ENCODE measurements at regions not wholly inside any gene's neighbourhood (a gene's known extent, or its start where the extent isn't known, plus 50 kb on each side); places are given as distances from the start of the nearest gene placed in this dataset.
"Not testable (repeated sequence)": the region's sequence is repeated elsewhere in the genome, so short reads cannot be mapped to it uniquely, and the experiment has no call there.

GRCh38 chr3:195969838-195970776 lies 61.8 kb upstream of the TNK2 start:
- H3K9me3 ChIP-seq (replicated peaks; ENCODE audit: low read length); H3K4me2 ChIP-seq (ENCODE audit: low read length); H3K9ac ChIP-seq (ENCODE audit: low read depth, low read length); H3K4me1 ChIP-seq (ENCODE audit: control insufficient read depth, insufficient read depth, low read length); H3K4me3 ChIP-seq (ENCODE audit: low read length); H3K27me3 ChIP-seq (ENCODE audit: control insufficient read depth, insufficient read depth, low read length): not testable (repeated sequence)
- peaks cover 32% of the 10 kb centered on the region for H3K36me3 ChIP-seq (ENCODE audit: insufficient read depth, low read length)

DNA sequence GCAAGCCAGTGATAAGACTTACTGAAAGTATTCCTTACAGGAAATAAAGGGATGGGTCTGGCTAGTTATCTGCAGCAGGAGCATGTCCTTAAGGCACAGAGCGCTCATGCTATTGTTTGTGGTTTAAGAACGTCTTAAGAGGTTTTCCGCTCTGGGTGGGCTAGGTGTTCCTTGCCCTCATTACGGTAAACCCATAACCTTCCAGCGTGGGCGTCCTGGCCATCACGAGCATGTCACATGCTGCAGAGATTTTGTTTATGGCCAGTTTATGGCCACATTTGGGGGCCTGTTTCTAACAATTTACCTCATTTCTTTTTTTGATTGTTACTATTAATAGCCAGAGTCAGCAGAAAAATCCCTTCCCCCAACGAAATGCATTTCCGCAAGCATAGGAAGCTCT lies 61.0 kb upstream of the TNK2 start:
- not testable (repeated sequence) for H3K4me3 ChIP-seq (ENCODE audit: low read length); H3K9me3 ChIP-seq (replicated peaks; ENCODE audit: low read length); H3K9ac ChIP-seq (ENCODE audit: low read depth, low read length); H3K27me3 ChIP-seq (ENCODE audit: control insufficient read depth, insufficient read depth, low read length); H3K4me1 ChIP-seq (ENCODE audit: control insufficient read depth, insufficient read depth, low read length); H3K4me2 ChIP-seq (ENCODE audit: low read length)
- peaks cover 35% of the 10 kb centered on the region for H3K36me3 ChIP-seq (ENCODE audit: insufficient read depth, low read length)

DNA sequence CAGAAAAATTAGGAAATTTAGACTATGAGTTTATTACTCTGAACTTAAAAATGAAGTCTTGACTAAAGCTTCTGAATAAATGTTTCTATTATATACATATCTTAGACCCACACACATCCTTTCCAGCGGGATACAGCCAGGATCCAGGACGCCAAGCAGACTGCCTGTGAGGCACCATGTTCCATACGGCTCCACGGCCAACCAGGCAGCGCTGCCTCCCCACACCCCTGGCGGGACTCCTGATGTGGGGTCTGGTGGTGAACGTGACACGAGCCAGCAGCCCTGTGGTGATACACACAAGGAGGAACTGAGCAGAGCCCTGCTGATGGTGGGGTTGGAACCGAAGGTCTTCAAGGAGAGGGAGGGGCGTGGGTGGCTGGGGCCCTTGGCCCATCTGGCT lies 59.8 kb upstream of the TNK2 start:
- not testable (repeated sequence) for H3K9me3 ChIP-seq (replicated peaks; ENCODE audit: low read length); H3K4me2 ChIP-seq (ENCODE audit: low read length); H3K27me3 ChIP-seq (ENCODE audit: control insufficient read depth, insufficient read depth, low read length); H3K4me1 ChIP-seq (ENCODE audit: control insufficient read depth, insufficient read depth, low read length); H3K9ac ChIP-seq (ENCODE audit: low read depth, low read length); H3K4me3 ChIP-seq (ENCODE audit: low read length)
- peaks cover 29% of the 10 kb centered on the region for H3K36me3 ChIP-seq (ENCODE audit: insufficient read depth, low read length)

GRCh38 chr3:195967387-195967720 lies 59.0 kb upstream of the TNK2 start:
- peaks cover 33% of the 10 kb centered on the region for H3K36me3 ChIP-seq (ENCODE audit: insufficient read depth, low read length)
- not testable (repeated sequence) for H3K4me1 ChIP-seq (ENCODE audit: control insufficient read depth, insufficient read depth, low read length); H3K9me3 ChIP-seq (replicated peaks; ENCODE audit: low read length); H3K4me2 ChIP-seq (ENCODE audit: low read length); H3K27me3 ChIP-seq (ENCODE audit: control insufficient read depth, insufficient read depth, low read length); H3K9ac ChIP-seq (ENCODE audit: low read depth, low read length); H3K4me3 ChIP-seq (ENCODE audit: low read length)

- peaks cover 33% of the 10 kb centered on the region for H3K36me3 ChIP-seq (ENCODE audit: insufficient read depth, low read length)
- not testable (repeated sequence) for H3K4me2 ChIP-seq (ENCODE audit: low read length); H3K4me1 ChIP-seq (ENCODE audit: control insufficient read depth, insufficient read depth, low read length); H3K4me3 ChIP-seq (ENCODE audit: low read length); H3K9me3 ChIP-seq (replicated peaks; ENCODE audit: low read length); H3K9ac ChIP-seq (ENCODE audit: low read depth, low read length); H3K27me3 ChIP-seq (ENCODE audit: control insufficient read depth, insufficient read depth, low read length)
These were observed 58.4 kb upstream of the TNK2 start for GRCh38 chr3:195966563-195967386.

- H3K4me1 ChIP-seq (ENCODE audit: control insufficient read depth, insufficient read depth, low read length); H3K9ac ChIP-seq (ENCODE audit: low read depth, low read length); H3K9me3 ChIP-seq (replicated peaks; ENCODE audit: low read length); H3K4me2 ChIP-seq (ENCODE audit: low read length); H3K27me3 ChIP-seq (ENCODE audit: control insufficient read depth, insufficient read depth, low read length); H3K4me3 ChIP-seq (ENCODE audit: low read length): not testable (repeated sequence)
- H3K36me3 ChIP-seq (ENCODE audit: insufficient read depth, low read length): peaks cover 25% of the 10 kb centered on the region
These were observed 56.9 kb upstream of the TNK2 start for GRCh38 chr3:195965217-195965616.

GRCh38 chr3:195964318-195965107 lies 56.2 kb upstream of the TNK2 start:
- not testable (repeated sequence) for H3K27me3 ChIP-seq (ENCODE audit: control insufficient read depth, insufficient read depth, low read length); H3K4me3 ChIP-seq (ENCODE audit: low read length); H3K4me1 ChIP-seq (ENCODE audit: control insufficient read depth, insufficient read depth, low read length); H3K4me2 ChIP-seq (ENCODE audit: low read length); H3K9ac ChIP-seq (ENCODE audit: low read depth, low read length); H3K9me3 ChIP-seq (replicated peaks; ENCODE audit: low read length)
- H3K36me3 ChIP-seq (ENCODE audit: insufficient read depth, low read length): peaks cover 19% of the 10 kb centered on the region

DNA sequence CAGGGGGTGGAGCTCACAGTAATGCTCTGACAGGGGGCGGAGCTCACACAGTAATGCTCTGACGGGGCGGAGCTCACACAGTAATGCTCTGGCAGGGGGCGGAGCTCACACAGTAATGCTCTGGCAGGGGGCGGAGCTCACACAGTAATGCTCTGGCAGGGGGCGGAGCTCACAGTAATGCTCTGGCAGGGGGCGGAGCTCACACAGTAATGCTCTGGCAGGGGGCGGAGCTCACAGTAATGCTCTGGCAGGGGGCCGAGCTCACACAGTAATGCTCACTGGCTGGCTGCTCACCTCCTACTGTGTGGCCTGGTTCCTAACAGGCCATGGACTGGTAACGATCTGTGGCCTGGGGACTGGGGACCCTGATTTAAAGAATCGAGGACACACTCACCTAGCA lies 53.9 kb upstream of the TNK2 start:
- H3K9me3 ChIP-seq (replicated peaks; ENCODE audit: low read length); H3K27me3 ChIP-seq (ENCODE audit: control insufficient read depth, insufficient read depth, low read length); H3K9ac ChIP-seq (ENCODE audit: low read depth, low read length); H3K4me1 ChIP-seq (ENCODE audit: control insufficient read depth, insufficient read depth, low read length); H3K4me3 ChIP-seq (ENCODE audit: low read length); H3K4me2 ChIP-seq (ENCODE audit: low read length): not testable (repeated sequence)
- peaks cover 22% of the 10 kb centered on the region for H3K36me3 ChIP-seq (ENCODE audit: insufficient read depth, low read length)

DNA sequence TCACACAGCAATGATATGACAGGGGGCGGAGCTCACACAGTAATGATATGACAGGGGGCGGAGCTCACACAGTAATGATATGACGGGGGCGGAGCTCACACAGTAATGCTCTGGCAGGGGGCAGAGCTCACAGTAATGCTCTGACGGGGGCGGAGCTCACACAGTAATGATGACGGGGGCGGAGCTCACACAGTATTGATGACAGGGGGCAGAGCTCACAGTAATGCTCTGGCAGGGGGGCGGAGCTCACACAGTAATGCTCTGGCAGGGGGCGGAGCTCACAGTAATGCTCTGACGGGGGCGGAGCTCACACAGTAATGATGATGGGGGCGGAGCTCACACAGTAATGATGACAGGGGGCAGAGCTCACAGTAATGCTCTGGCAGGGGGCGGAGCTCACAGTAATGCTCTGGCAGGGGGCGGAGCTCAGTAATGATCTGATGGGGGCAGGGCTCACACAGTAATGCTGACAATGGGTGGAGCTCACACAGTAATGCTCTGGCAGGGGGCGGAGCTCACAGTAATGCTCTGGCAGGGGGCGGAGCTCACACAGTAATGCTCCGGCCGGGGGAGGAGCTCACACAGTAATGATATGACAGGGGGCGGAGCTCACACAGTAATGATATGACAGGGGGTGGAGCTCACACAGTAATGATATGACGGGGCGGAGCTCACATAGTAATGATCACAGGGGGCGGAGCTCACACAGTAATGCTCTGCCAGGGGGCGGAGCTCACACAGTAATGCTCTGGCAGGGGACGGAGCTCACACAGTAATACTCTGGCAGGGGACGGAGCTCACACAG lies 52.8 kb upstream of the TNK2 start:
- H3K36me3 ChIP-seq (ENCODE audit: insufficient read depth, low read length): peaks cover 22% of the 10 kb centered on the region
- not testable (repeated sequence) for H3K9me3 ChIP-seq (replicated peaks; ENCODE audit: low read length); H3K4me1 ChIP-seq (ENCODE audit: control insufficient read depth, insufficient read depth, low read length); H3K4me3 ChIP-seq (ENCODE audit: low read length); H3K4me2 ChIP-seq (ENCODE audit: low read length); H3K27me3 ChIP-seq (ENCODE audit: control insufficient read depth, insufficient read depth, low read length); H3K9ac ChIP-seq (ENCODE audit: low read depth, low read length)

DNA sequence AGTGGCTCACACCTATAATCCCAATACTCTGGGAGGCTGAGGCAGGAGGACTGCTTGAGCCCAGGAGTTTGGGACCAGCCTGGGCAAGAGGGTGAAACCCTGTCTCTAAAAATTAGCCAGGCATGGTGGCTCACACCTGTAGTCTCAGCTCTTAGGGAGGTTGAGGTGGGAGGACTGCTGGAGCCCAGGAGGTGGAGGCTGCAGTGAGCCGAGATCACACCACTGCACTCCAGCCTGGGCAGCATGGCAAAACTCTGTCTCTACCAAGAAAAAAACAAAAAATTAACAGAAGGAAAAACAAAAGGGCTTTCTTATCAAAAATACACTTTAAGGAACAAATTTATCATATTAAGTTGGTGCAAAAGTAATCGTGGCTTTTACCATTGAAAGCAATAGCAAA lies 51.8 kb upstream of the TNK2 start:
- H3K36me3 ChIP-seq (ENCODE audit: insufficient read depth, low read length): peaks cover 19% of the 10 kb centered on the region
- not testable (repeated sequence) for H3K9ac ChIP-seq (ENCODE audit: low read depth, low read length); H3K4me1 ChIP-seq (ENCODE audit: control insufficient read depth, insufficient read depth, low read length); H3K4me3 ChIP-seq (ENCODE audit: low read length); H3K9me3 ChIP-seq (replicated peaks; ENCODE audit: low read length); H3K27me3 ChIP-seq (ENCODE audit: control insufficient read depth, insufficient read depth, low read length); H3K4me2 ChIP-seq (ENCODE audit: low read length)

Measured in skeletal muscle satellite cell (primary cell).